ENCODE measurements at regions not wholly inside any gene's neighbourhood (a gene's known extent, or its start where the extent isn't known, plus 50 kb on each side); places are given as distances from the start of the nearest gene placed in this dataset.

- H3K27ac ChIP-seq, result no peak overlapping the region
- TF ChIP-seq CTCF (IDR thresholded peaks at IDR 0.05), result no peak
- no peak for TF ChIP-seq ZFX (IDR thresholded peaks at IDR 0.05; ENCODE audit: borderline replicate concordance)
Observed at GRCh38 chr20:2237059-2237458, 58.7 kb upstream of the TGM3 start.

- TF ChIP-seq ZFX (IDR thresholded peaks at IDR 0.05; ENCODE audit: borderline replicate concordance) (no peak), CTCF (IDR thresholded peaks at IDR 0.05) (no peak)
- no peak overlapping the region for H3K27ac ChIP-seq
Observed at GRCh38 chr20:2238601-2239000, 57.2 kb upstream of the TGM3 start.

DNA sequence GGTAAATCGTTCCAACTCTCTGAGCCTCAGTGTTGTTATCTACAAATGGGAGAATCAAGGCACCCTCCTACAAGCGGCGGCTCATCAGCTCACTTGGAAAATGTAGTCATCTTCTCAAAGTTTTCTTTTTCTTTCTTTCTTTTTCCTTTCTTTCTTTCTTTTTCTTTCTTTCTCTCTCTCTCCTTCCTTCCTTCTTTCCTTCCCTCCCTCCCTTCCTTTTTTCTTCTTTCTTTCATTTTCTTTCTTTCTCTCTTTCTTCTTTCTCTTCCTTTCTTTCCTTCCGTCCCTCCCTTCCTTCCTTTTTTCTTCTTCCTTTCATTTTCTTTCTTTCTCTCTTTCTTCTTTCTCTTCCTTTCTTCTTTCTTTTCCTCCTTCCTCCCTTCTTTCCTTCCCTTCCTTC is 55.0 kb upstream of the TGM3 start:
- TF ChIP-seq CTCF (IDR thresholded peaks at IDR 0.05) (no peak), ZFX (IDR thresholded peaks at IDR 0.05; ENCODE audit: borderline replicate concordance) (no peak)
- H3K27ac ChIP-seq, result no peak overlapping the region

- TF ChIP-seq ZFX (IDR thresholded peaks at IDR 0.05; ENCODE audit: borderline replicate concordance) (no peak), CTCF (IDR thresholded peaks at IDR 0.05) (no peak)
- no peak overlapping the region for H3K27ac ChIP-seq
Observed at GRCh38 chr20:2242678-2243077, 53.1 kb upstream of the TGM3 start.

DNA sequence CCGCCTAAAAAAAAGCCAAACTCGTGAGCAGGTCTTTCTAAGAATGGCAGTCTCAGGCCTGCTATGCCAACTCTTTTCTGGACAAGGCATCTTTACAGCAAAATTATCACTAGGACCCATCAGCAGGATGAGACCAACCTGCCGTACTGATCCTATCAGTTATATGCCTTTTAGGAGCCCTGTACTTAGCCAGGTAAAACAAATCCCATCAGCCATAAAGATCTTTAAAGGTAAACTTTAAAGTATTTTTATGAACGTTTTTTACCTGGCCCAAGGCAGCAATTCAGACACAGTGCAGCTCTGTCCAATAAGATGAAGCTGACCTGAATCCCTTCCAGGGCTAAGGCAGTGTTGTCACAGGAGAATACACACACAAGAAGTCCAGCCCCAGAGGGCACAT is 51.3 kb upstream of the TGM3 start:
- no peak overlapping the region for H3K27ac ChIP-seq
- TF ChIP-seq ZFX (IDR thresholded peaks at IDR 0.05; ENCODE audit: borderline replicate concordance) (no peak), CTCF (IDR thresholded peaks at IDR 0.05) (no peak)

DNA sequence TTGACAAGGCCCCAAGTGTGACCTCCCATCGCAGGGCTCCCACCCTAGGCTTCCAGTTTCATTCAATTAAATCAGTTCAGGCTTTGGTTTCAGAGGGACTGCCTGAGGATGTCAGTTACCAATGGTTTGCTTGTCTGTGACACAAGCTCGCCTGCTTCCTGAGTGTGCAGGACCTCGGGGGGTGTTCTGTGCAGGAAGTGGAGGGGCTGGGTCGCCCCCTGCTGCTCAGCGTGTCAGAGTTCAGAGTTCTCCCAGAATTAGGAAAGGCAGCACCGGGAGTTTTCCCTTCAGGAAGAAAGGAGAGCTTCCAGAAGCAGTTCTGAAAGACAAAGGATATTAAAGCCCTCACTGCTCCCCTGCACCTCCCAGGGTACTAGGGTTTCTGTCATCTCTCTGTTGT is 50.8 kb upstream of the TGM3 start:
- H3K27ac ChIP-seq, result no peak overlapping the region

DNA sequence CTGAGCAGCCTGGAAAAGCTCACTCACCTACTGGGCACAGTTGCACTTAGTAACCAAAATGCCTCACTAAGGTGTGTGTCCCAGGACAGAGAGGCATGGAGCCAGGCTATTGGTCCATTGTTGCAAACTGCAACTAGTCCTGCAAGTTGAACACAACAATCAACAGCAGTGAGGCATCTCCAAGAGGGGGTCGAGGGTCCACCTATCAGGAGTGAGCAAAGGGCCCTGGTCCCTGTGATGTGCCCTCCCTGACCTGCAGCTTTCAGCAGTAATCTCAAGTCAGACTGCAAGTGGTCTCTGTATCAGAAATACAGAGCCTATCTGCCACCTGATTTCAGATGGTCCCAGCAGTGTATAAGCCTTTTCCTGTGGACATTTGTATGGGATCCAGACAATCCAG is 50.2 kb upstream of the TGM3 start:
- no peak overlapping the region for H3K27ac ChIP-seq
- TF ChIP-seq ZFX (IDR thresholded peaks at IDR 0.05; ENCODE audit: borderline replicate concordance) (no peak), CTCF (IDR thresholded peaks at IDR 0.05) (no peak)

More for the DNA sequence above, 50.8 kb upstream of the TGM3 start:
- TF ChIP-seq ZFX (IDR thresholded peaks at IDR 0.05; ENCODE audit: borderline replicate concordance), result no peak
- no peak; the same call in 1 of the 2 replicates for TF ChIP-seq CTCF (IDR thresholded peaks at IDR 0.05)

Measured in 22Rv1 (cell line).